Brain microvascular endothelial cell (primary cell): ENCODE measurements at regions not wholly inside any gene's neighbourhood (a gene's known extent, or its start where the extent isn't known, plus 50 kb on each side); places are given as distances from the start of the nearest gene placed in this dataset.

Source experiments
- DNase-seq: peaks from one replicate; pipeline ENCODE4 v3.0.0-alpha.2; 2020
- H3K27ac ChIP-seq: fragments of 250-450 bp; sonication (Bioruptor Pico); 2 replicates; pipeline ENCODE4 v1.5.1; 2020; ENCODE audit warnings: mild to moderate bottlenecking, moderate library complexity
- H3K27me3 ChIP-seq: fragments of 250-450 bp; sonication (Bioruptor Pico); replicated peaks from 2 replicates; pipeline ENCODE4 v1.5.1; 2020; ENCODE audit warnings: mild to moderate bottlenecking
- H3K36me3 ChIP-seq: fragments of 250-450 bp; sonication (Bioruptor Pico); replicated peaks from 2 replicates; pipeline ENCODE4 v1.5.1; 2020; ENCODE audit warnings: mild to moderate bottlenecking
- H3K4me3 ChIP-seq: 2 replicates; pipeline ENCODE4 v1.5.1; 2011; ENCODE audit warnings: low read depth, mild to moderate bottlenecking, control low read depth, low read length, moderate library complexity
- in situ Hi-C: cut with HindIII; loops from 2 replicates; pipeline ENCODE4 v1.10.0; 2017; ENCODE audit warnings: low sequenced_read_pairs, low pct_ligation_motif_present
- TF ChIP-seq, protein P1 (sequence below): IDR thresholded peaks from 2 replicates; pipeline ENCODE4 v1.5.1; 2011; ENCODE audit warnings: low read depth, mild to moderate bottlenecking, moderate library complexity, low read length, control low read depth, inconsistent platforms; ENCODE audit errors: missing control alignments

DNA sequence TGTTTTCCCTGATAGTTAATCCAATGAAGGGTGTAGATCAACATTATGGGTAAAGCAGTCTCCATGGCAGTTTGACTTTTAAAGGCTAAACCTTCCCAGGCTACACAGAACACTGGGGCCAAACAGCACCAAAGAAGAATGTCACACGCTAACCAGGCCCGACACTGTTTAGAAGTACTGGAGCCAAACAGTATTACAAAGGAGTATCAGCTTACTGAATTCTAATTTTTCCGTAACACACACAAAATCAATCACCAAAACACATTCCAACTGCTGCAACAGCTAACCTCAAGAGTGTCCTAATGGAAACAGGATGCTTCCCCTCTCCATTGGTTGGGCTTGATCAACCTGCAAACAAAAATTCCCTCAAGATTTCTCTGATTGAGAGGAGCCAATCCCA, 783.5 kb downstream of the PCDH18 start:
- in situ Hi-C loops = no loop called here
- Histone ChIP-seq H3K27me3 (no peaks in the 10 kb centered on the region), H3K27ac (no peak overlapping the region), H3K4me3 (no peak overlapping the region), H3K36me3 (no peaks in the 10 kb centered on the region)
- no peak for DNase-seq
- TF ChIP-seq, protein P1, sequence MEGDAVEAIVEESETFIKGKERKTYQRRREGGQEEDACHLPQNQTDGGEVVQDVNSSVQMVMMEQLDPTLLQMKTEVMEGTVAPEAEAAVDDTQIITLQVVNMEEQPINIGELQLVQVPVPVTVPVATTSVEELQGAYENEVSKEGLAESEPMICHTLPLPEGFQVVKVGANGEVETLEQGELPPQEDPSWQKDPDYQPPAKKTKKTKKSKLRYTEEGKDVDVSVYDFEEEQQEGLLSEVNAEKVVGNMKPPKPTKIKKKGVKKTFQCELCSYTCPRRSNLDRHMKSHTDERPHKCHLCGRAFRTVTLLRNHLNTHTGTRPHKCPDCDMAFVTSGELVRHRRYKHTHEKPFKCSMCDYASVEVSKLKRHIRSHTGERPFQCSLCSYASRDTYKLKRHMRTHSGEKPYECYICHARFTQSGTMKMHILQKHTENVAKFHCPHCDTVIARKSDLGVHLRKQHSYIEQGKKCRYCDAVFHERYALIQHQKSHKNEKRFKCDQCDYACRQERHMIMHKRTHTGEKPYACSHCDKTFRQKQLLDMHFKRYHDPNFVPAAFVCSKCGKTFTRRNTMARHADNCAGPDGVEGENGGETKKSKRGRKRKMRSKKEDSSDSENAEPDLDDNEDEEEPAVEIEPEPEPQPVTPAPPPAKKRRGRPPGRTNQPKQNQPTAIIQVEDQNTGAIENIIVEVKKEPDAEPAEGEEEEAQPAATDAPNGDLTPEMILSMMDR = no peak

DNA sequence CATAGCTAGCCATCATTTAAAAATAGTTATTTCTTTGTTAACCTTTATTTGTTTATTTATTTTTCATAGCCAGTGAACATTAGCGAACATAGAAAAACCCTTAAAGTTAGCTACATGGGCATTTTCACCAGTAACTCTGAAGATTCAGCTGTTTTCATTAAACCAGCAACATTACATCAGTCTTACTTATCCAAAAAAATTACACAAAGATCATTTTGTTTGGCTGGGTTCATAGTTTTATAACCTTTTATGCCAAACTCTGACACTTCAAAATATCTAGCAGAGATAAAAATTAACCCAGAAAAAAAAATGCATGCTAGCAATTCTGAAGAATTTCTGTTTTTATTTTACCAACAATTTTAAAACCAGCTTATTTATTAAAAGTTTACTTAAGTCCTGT, 784.1 kb downstream of the PCDH18 start:
- no peaks in the 10 kb centered on the region for H3K27me3 ChIP-seq
- no peaks in the 10 kb centered on the region for H3K36me3 ChIP-seq
- no peak overlapping the region for H3K4me3 ChIP-seq
- no peak overlapping the region for H3K27ac ChIP-seq
- TF ChIP-seq, protein P1 = no peak
- DNase-seq = no peak
- in situ Hi-C loops = no loop called here

DNA sequence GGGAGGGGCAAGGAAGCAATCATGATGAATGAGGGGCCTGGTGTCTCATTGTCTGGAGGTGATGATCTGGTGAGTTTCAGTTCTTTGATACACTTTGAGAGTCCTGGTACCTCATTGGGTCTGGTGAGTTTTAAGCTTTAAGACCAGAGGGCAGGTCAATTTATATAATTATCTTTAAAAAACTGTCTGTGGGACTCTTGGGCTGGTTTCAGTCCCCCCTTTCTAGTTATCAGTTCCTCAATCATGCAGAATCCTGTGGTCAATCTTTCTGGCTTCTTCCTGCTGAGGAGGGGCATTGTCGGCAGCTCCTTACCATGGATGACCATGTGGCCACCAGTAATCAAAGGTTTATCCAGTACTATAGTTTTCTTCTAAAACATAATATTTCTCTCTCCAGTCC, 789.1 kb downstream of the PCDH18 start:
- TF ChIP-seq, protein P1 = no peak
- DNase-seq = no peak
- no peak overlapping the region for H3K27ac ChIP-seq
- no peaks in the 10 kb centered on the region for H3K27me3 ChIP-seq
- H3K36me3 ChIP-seq = no peaks in the 10 kb centered on the region
- no peak overlapping the region for H3K4me3 ChIP-seq
- in situ Hi-C loops = no loop called here

DNA sequence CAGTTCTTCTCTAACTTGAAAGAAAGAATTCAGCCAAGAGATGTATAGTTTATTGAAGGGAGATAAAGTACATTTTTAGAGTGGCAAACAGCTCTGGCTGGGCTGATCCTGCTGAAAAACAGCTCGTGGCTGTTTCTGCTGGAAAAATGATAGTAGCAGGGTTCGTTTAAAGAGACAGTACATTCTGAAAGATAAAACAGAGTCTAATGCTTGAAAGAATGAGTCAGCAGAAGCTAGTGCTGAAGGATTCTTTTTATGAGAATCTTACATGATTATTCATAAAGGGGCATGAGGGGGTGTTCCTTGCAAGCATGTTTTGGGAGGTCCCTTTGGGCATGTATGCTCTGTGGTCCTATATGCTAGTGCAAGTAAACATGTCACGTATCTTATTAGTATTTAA, 790.0 kb downstream of the PCDH18 start:
- Histone ChIP-seq H3K36me3 (no peaks in the 10 kb centered on the region), H3K27me3 (no peaks in the 10 kb centered on the region), H3K4me3 (no peak overlapping the region), H3K27ac (peak overlapping the region; percentile 24)
- DNase-seq = peak; percentile 30
- in situ Hi-C loops = no loop called here
- TF ChIP-seq, protein P1 = no peak

DNA sequence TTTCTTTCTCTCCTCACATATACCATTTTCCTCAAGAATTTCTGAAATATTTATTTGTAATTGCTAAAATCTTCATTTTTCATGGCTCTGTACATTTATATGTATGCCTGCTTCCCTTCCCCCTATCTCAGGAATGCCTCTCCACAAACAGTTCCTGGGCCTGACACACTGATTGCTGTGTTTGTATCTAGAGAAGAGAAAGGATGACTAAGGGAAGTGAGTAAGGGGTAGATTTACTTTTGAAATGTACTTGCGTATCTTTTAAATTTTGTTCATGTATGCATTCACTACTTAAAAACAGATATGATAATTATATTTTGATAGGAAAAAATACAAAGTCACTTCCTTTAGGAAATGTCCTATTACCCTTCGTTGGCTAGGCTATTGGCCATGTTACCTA, 790.8 kb downstream of the PCDH18 start:
- Histone ChIP-seq H3K27ac (no peak overlapping the region), H3K4me3 (no peak overlapping the region), H3K27me3 (no peaks in the 10 kb centered on the region), H3K36me3 (no peaks in the 10 kb centered on the region)
- peak; percentile 51 for DNase-seq
- TF ChIP-seq, protein P1 = no peak
- in situ Hi-C loops = no loop called here

DNA sequence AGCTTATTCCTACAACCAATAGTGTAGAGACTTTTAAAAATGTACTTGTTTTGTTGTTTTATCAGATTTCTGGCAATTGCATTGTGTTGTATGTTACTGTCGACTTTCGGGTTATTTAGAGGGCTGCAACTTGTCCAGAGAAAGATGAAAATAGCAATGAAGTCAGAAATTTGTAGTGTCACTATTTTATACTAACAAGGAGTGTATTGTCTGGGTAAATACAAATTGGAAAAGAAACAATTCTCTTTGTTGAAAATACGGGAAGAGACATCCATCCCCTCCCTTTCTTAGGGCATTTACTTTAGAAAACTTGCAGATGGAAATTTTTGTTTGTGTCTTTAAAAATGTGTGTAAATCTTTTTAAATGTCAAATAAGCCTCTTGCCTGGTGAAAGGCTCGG, 792.0 kb downstream of the PCDH18 start:
- in situ Hi-C loops = no loop called here
- no peak overlapping the region for H3K4me3 ChIP-seq
- H3K36me3 ChIP-seq = no peaks in the 10 kb centered on the region
- TF ChIP-seq, protein P1 = no peak
- no peak overlapping the region for H3K27ac ChIP-seq
- no peak for DNase-seq
- H3K27me3 ChIP-seq = no peaks in the 10 kb centered on the region
